ENCODE measurements at regions not wholly inside any gene's neighbourhood (a gene's known extent, or its start where the extent isn't known, plus 50 kb on each side); places are given as distances from the start of the nearest gene placed in this dataset.

GRCh38 chr14:81727218-81727617 is 193.6 kb upstream of the SEL1L start:
- no peak overlapping the region for H3K27ac ChIP-seq
- no peaks in the 10 kb centered on the region for H3K27me3 ChIP-seq
- no peaks in the 10 kb centered on the region for H3K36me3 ChIP-seq
- H3K9me3 ChIP-seq = no peaks in the 10 kb centered on the region
- no peak overlapping the region for H3K4me3 ChIP-seq (ENCODE audit: low read depth in 1 of 2, low read length in 1 of 2)
- TF ChIP-seq CTCF (IDR thresholded peaks at IDR 0.05) = no peak
- H3K4me1 ChIP-seq (ENCODE audit: control insufficient read depth in 1 of 2, insufficient read depth in 1 of 2, low read depth in 1 of 2, low read length in 1 of 2) = no peaks in the 10 kb centered on the region

GRCh38 chr14:81728447-81728846 is 194.8 kb upstream of the SEL1L start:
- H3K9me3 ChIP-seq = no peaks in the 10 kb centered on the region
- no peak overlapping the region for H3K27ac ChIP-seq
- H3K4me1 ChIP-seq (ENCODE audit: control insufficient read depth in 1 of 2, insufficient read depth in 1 of 2, low read depth in 1 of 2, low read length in 1 of 2) = no peaks in the 10 kb centered on the region
- no peaks in the 10 kb centered on the region for H3K27me3 ChIP-seq
- no peak for TF ChIP-seq CTCF (IDR thresholded peaks at IDR 0.05)
- no peaks in the 10 kb centered on the region for H3K36me3 ChIP-seq
- no peak overlapping the region for H3K4me3 ChIP-seq (ENCODE audit: low read depth in 1 of 2, low read length in 1 of 2)

GRCh38 chr14:81729622-81730021 is 196.0 kb upstream of the SEL1L start:
- H3K27me3 ChIP-seq = no peaks in the 10 kb centered on the region
- no peak overlapping the region for H3K27ac ChIP-seq
- no peak overlapping the region for H3K4me3 ChIP-seq (ENCODE audit: low read depth in 1 of 2, low read length in 1 of 2)
- no peaks in the 10 kb centered on the region for H3K36me3 ChIP-seq
- H3K9me3 ChIP-seq = no peaks in the 10 kb centered on the region
- no peak for TF ChIP-seq CTCF (IDR thresholded peaks at IDR 0.05)
- H3K4me1 ChIP-seq (ENCODE audit: control insufficient read depth in 1 of 2, insufficient read depth in 1 of 2, low read depth in 1 of 2, low read length in 1 of 2) = no peaks in the 10 kb centered on the region

GRCh38 chr14:81737938-81738337 is 204.3 kb upstream of the SEL1L start:
- H3K4me1 ChIP-seq (ENCODE audit: control insufficient read depth in 1 of 2, insufficient read depth in 1 of 2, low read depth in 1 of 2, low read length in 1 of 2) = no peaks in the 10 kb centered on the region
- H3K9me3 ChIP-seq = no peaks in the 10 kb centered on the region
- no peak for TF ChIP-seq CTCF (IDR thresholded peaks at IDR 0.05)
- H3K4me3 ChIP-seq (ENCODE audit: low read depth in 1 of 2, low read length in 1 of 2) = no peak overlapping the region
- H3K27ac ChIP-seq = no peak overlapping the region
- no peaks in the 10 kb centered on the region for H3K27me3 ChIP-seq
- no peaks in the 10 kb centered on the region for H3K36me3 ChIP-seq

GRCh38 chr14:81738946-81739659 is 205.4 kb upstream of the SEL1L start:
- Histone ChIP-seq H3K4me1 (ENCODE audit: control insufficient read depth in 1 of 2, insufficient read depth in 1 of 2, low read depth in 1 of 2, low read length in 1 of 2) (no peaks in the 10 kb centered on the region), H3K27ac (no peak overlapping the region), H3K4me3 (ENCODE audit: low read depth in 1 of 2, low read length in 1 of 2) (no peak overlapping the region), H3K36me3 (no peaks in the 10 kb centered on the region), H3K9me3 (no peaks in the 10 kb centered on the region), H3K27me3 (no peaks in the 10 kb centered on the region)
- no peak for TF ChIP-seq CTCF (IDR thresholded peaks at IDR 0.05)
